NCI-H146 (cell line): ENCODE measurements at regions not wholly inside any gene's neighbourhood (a gene's known extent, or its start where the extent isn't known, plus 50 kb on each side); places are given as distances from the start of the nearest gene placed in this dataset.
"Not testable (repeated sequence)": the region's sequence is repeated elsewhere in the genome, so short reads cannot be mapped to it uniquely, and the experiment has no call there.

Experiments used
- DNase-seq: peaks from one replicate; lab custom pipeline; 2025; lab: John Stamatoyannopoulos, UW

DNA sequence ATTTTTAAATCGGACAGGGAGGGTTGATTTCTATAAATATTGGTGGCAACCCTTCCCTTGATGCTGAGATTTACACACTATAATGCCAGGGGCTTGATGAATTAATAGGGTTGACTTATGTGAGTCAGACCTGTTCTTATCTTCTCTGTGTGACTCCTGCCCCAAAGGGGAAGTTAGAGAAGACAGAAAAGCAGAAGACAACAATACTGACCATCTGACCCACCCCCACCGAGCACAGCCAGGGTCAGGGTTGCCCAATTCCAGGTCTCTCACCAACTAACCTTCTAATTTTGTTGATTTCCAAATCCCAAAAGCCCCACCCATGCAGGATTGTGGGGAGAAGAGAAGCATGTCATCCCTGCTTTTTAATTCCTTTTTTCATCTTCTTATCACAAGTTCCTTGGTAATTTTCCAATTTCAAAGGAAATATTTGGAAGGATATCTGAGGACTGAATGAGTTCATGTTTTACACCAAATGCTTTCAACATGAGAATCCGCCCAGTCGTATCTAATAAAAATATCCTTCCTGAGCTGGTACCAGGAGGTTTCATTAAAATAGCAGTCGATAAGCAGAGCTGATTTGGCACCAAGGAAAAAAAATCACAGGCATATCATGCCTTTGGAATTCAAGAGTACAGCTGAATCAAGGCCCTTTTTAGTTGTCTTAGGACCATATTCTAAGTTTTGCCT, 603.4 kb upstream of the CDH11 start:
- no peak for DNase-seq

DNA sequence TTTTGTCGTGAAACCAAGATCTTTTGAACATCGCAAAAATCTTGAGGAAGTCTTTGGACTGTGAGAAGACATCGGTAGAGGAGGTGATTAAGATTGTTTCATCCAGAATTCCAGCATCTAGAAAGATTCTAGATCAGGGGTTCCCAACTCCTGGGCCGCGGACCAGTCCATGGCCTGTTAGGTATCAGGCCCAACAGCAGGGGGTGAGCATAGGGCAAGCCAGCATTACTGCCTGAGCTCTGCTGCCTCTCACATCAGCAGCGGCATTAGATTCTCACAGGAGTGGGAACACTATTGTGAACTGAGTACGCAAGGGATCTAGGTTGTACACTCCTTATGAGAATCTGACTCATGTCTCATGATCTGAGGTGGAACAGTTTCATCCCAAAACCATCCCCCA, 600.6 kb upstream of the CDH11 start:
- DNase-seq: no peak

DNA sequence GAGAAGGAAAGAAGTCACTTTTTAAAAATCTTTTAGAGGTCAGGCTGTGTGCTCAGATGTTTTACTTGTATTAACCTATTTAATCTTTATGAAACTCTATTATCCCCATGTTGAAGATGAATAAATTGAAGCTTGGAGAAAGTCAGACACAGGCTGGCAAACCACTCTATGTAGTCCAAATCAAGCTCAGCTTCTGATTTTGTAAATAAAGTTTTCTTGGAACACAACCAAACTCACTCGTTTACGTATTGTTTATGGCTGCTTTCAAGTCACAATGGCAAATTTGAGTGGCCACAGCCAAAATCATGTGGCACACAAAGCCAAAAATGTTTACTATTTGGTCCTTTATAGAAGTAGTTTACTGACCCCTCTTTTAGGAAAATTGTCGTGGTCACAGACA, 596.0 kb upstream of the CDH11 start:
- DNase-seq: no peak

DNA sequence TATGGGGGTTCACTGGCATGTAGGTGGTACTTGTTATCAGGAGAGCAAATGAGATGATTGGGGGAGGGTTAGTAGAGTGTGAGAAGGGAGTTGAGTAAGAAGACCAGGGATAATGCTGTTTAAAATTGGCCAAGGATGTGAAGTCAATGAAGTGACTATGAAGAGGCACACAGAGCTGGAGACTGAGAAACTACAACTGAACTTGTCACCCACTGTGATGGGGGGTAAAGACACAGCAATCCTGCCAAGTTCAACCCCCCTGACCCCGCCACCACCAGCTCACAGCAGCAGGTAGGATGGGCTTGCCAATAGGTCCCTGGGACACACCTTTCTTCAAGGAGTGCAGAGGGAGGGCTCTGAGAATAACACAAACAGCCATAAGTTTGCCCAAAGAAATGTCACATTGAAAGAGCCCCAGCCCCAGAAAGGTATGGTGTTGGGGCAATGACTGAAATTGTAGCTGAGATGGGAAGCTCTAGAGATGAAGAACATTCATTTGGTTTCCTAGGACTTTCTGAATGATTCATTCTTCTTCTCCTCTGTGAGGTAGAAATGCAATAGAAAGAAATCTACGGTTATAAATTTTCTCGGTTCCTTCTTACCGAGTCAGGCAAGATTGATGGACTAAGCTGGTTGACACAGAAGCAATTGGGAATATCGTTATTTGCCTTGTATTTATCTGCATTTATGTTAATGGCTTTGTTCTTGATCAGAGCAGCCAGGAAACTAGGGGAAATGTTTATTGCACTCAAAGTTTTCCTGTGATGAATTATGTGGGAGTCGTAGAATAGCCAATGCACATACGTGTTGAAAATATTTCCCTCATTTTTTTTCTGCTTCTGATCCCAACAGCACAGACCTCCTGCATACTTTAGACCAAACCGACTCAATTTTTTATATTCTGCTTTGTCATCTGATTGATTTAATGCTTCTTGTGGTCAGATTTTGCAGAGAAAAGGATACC, 595.2 kb upstream of the CDH11 start:
- no peak for DNase-seq

DNA sequence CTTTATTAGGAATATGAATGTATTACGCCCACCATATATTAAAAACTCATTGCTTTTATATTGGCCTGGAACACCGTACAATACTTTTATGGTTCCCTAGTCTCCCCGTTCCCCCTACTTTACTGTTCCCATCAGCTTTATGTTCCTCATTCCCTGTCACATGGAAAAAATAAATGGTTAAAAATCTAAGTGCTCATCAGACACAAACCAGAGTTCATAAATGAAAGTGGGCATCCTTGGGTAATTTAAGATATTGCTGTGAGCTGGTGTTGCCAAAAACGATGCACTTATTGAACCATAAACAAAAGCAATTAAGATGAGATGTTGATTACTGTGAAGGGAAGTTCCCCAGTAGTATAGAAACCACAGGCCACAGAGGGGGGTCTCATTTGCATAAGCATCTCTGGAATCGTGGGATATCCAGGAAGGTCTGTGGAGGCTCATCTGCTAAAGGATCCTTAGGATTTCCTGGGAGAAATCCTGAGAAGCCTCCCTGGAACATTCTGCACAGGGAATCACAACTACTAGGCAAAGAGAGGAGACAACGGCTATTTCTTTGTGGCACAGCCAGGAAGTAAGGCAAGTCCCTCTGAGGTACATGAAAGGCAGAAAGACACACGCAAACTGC, 591.4 kb upstream of the CDH11 start:
- DNase-seq: no peak

DNA sequence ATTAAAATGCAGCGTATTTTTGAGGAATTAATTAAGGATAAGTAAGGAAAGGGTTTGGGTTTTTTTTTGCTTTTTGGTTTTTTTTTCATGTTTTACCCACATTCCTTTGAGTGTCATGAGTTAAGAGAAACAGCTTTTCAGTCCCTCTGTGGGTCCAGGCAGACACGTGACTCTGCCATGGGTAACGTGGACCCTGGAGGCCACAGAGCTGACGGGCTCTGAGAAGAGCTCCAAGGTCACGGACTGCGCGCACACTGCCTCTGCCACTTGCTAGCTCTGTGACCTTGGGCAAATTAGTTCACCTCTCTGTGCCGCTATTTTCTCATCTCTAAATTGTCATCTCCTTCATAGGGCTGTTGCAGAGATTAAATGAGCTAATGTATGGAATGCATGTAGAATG, 588.2 kb upstream of the CDH11 start:
- no peak for DNase-seq

DNA sequence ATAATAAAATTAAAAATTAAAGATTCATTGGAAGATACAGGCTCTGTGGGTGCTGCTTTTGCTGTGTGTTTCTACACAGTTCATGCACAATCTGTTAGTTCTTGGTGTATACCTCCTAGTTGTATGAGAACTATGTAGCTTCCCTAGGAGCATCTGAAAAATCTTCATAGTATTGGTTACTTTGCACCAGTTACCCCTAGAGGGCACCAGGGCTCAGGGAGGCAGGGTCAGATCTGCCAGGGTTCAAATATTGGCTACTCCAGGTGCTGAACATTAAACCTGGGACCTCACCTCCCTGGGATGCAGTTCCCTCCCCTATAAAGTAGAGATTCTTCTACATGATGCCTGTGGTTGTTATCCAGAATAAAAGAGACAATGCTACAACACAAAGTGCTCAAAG, 583.0 kb upstream of the CDH11 start:
- DNase-seq: no peak

DNA sequence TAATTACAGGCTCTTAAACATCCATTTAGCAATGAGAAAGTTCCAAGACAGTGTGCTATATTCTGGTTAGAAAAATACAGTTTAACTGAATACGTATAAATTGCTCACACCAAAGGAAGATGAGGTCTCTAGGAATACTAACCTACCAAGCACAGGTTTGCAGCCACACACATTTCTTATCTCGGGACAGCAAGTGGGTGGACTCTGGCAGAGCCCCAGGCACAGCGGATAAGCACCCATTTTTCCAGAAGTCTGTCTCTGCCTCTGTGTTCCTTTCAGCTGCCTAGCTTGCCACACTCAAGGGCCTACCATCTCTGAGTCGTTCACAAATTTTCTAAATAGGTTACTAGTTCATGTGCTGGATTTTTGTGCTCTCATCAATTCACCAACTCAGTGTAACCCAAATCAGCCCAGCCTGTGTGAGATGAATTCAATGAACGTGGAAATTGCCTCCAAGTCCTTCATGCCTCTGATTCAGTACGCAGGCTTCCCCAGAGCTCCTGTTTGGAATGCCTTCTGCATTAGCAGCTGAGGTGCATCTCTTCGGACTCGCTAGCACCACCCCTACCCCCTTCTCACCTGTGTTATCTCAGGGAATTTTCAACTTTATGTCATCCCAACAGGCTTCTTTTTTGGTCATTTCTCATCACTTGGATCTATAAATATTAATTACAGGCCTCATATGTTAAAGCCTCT, 581.0 kb upstream of the CDH11 start:
- DNase-seq: no peak

DNA sequence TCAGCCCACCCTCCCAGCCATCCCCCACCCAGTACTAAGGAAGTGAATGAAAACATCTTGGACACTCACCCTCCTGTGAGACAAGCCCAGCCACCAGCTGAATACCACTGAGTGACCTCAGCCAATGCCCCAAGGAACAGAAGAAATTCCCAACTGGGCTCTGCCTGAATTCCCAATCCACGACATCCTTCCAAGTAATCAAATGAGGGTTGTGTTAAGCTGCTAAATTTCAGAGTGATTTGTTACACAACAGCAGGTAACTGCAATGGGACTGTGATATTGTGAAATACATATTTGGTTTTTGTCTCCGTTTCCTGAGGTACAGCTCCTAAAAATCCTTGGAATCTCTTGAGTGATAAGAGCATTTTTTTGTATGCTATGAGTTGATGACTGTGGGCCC, 578.7 kb upstream of the CDH11 start:
- DNase-seq: no peak

DNA sequence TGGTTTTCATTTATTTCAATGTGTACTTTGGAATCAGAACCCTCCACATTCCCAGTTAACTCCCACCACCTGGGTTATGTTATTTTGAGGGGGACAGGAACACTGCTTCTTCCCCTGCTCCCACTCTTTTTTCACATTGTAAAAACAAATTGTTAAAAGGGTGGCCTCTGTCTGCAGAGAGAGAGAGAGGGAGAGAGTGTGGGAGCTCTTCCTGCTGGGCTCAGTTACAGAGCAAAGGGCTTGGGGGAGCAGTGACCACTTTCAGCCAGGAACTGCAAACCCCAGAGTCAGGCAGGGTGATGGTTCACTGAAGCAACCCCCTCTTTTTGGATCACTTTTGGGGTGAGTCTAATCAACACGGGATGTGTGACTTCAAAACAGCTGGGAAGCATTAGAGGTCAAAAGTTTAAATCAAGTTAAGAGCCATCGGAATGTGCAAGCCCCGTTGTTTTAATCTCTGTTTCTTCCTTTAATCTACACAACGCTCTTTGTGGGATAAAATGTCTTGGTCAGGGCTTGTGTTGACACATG, 577.0 kb upstream of the CDH11 start:
- DNase-seq: no peak

DNA sequence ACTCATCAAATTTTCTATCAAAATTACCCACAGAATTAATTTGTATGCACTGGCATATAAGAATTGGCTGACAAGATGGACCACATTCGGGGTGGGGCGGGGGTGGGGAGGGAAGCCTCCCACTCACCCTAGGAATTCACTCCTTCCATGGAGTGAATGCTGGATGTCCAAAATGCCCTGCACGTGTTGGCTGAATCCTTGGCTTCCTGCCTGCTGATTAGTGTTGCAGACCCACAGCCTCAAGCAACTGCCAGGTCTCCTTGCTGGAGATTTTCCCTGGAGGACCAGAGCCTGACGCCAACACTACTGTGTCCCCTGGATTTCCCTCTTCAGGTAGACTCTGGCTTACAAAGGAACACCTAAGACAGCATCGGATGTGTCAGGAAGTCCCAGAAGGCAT, 575.7 kb upstream of the CDH11 start:
- DNase-seq: no peak

DNA sequence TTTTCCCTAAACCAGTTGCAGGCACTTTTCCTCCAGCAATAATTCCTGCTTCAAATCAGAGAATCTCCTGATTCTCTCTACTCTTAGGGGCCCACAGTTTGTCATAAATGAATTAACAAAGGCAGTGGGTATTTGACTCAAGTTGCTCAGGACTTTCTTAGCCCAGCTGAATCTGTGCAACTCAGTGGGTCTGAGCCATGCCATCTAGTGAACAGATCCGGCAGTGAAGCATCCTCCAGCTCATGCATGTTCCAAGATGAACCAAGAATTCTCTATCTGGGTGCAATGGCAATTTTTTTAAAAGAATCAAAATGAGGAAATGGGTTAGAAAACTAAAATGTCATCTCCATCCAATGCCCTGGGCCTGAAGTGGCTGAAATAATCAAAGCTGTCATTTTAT, 575.2 kb upstream of the CDH11 start:
- DNase-seq: no peak

DNA sequence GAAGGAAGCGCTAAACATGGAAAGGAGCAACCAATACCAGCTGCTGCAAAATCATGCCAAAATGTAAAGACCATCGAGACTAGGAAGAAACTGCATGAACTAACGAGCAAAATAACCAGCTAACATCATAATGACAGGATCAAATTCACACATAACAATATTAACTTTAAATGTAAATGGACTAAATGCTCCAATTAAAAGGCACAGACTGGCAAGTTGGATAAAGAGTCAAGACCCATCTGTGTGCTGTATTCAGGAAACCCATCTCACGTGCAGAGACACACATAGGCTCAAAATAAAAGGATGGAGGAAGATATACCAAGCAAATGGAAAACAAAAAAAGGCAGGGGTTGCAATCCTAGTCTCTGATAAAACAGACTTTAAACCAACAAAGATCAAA, 570.0 kb upstream of the CDH11 start:
- DNase-seq: not testable (repeated sequence)

DNA sequence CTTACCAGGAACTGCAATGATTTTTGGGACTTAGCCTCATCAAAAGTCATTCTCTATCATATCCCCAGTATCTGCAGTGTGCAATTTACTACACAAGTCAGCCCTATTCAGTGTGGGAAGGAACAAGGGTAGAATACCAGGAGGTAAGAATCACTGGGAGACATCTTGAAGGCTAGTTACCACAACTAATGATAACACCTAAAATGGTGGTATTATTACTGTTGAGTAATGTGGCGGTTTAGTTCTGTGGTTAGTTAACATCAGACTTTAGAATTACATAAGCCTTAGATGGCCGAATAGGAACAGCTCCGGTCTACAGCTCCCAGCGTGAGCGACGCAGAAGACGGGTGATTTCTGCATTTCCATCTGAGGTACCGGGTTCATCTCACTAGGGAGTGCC, 567.9 kb upstream of the CDH11 start:
- DNase-seq: no peak

DNA sequence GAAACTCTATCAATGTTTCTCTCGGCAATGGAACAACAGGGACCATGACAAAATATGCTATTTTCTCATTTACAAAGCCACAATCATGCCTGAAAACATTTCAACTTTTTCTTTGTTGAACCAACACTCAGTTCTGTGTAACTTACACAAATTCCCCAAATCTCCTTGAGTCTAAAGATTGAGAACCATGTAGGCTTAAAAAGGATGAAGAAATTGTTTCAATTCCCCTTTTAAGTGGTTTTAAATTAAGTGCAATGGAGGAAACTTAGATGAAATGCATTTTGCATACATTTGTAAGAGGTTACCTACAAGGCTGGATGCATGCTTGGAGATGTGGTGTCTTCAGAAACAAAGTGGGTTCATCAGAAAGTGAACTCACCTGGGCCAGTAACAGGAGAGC, 566.4 kb upstream of the CDH11 start:
- no peak for DNase-seq

DNA sequence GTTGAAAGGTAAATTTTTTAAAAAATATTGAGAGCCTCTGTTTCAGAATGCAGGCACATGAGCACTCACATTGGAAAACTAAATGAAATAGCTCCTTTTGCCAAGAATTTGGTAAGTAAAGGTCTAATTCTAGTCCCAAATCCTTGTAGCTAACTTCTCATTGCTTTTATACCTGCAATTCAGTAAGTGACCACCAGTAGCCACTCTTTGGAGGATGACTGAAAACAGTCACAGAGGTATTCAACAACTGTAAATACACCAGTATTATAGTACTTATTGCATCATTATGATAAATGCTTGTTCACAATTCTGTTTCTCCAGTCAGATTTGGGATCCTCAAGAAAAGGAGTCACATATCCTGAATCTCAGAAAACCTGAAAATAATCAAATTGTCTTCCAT, 562.4 kb upstream of the CDH11 start:
- DNase-seq: no peak

DNA sequence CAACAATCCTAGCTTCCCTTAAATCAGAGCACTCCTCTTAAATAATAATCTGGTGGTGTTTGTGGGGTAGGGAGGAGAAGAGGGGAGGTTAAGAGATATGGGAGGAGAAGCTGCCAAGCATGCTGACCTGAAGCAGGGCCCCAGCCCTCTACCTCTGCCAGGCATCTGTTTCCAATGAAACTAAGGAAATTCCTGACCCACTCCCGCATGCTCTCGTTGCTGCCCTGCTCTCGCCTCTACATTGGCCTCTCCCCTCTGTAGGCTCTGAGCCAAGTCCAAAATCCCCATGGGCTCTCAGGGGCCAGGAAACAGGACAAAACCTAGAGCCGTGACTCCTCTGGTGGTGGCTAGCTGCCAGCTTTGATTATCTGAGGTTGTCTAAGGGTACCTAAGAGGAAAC, 559.5 kb upstream of the CDH11 start:
- no peak for DNase-seq

DNA sequence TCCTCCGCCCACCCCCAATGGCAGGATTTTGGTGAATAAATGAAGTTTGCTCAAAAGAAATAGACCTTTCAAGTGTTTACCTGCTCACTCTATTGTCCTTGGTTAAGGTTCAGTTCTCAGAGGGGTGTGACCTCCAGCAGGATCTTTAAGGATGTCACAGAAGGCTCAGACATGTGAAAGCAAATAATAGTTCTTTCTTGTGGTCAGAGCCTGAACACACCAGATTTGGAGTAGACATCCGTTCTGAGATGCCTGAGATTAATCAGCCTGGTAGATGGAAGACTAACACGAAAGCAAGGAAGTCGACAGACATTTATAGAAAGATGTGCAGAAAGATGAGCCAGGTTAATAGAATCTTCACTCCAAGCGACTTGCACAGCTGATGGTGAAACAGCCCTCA, 557.9 kb upstream of the CDH11 start:
- DNase-seq: no peak

DNA sequence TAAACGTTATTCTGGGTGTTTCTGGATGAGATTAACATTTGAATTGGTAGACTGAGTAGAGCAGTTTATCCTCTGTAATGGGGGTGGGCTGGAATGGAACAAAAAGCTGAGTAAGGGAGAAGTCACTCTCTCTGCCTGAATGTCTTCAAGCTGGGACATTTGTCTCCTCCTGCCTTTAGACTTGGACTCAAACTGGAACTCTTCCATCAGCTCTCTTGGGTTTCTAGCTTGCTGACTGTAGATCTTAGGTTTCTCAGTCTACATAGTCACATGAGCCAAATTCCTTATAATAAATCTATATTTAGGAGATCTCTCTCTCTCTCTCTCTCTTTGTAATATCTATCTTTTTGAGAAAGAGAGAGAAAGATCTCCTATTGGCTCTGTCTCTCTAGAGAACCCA, 553.3 kb upstream of the CDH11 start:
- DNase-seq: no peak

DNA sequence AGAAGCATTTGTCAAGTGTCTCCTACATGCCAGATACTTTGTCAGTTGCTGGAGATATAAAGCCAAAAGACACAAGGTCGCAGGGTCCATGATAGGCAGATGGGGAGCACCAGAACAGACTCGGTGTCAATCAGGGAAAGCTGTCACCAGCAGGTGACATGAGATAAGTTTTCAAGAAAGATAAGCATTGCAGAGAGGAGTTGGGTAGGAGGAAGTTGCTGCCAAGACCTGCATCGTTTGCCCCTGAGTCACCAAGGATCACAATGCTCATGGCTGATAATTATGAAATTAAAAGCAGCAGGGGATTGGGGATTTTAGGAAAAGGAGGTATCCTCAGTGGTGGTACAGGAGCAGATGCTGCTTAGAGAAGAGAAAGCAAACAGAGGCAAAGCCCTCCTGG, 551.1 kb upstream of the CDH11 start:
- no peak for DNase-seq

DNA sequence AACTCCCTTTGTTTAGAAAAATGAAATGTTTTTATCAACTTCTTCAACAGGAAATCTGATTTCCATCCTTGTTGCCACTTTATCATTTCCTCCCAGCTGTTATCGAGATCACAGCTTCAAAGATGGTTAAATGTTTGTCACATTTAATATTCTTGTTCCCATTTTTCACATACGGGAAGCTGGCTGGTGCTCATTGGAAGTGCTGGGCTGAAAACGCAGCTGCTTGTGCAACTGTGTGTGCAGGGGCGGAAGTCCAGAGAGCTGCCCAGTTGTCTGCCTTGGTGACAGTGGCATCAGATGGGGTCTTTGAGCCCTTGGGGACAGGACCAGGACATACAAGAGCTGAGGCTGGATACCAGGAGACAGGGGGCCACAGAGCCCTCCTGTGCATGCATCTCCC, 549.2 kb upstream of the CDH11 start:
- DNase-seq: no peak

DNA sequence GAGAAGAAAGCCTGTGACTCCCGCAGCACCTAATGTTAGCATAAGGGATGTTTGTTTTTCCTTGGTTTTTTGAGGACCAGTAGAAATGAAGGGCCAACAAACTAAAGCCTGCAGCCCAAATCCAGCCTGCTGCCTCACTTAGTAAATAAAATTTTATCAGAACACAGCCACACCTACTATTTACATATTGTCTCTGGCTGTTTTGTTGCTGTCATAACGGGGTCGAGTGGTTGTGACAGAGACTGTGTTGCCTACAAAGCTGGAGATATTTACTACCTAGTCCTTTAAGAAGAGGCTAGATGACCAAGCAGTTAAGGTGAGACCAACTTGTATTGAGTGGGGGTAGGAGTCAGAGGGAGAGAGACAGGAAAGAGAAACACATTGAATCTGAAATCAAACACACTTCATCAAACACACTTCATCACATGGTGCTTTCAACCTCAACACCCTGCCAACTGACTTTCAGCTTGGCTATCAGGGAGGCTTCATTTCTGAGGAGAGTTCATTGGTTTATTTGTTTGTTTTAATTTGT, 546.3 kb upstream of the CDH11 start:
- no peak for DNase-seq
